Left forelimb (tissue), 1 donor: ENCODE measurements at regions not wholly inside any gene's neighbourhood (a gene's known extent, or its start where the extent isn't known, plus 50 kb on each side); places are given as distances from the start of the nearest gene placed in this dataset.
"Not testable (repeated sequence)": the region's sequence is repeated elsewhere in the genome, so short reads cannot be mapped to it uniquely, and the experiment has no call there.

ENCODE experiments used
- DNase-seq: peaks from one replicate; pipeline ENCODE4 v3.0.0-alpha.2; 2018; ENCODE audit warnings: low spot score

DNA sequence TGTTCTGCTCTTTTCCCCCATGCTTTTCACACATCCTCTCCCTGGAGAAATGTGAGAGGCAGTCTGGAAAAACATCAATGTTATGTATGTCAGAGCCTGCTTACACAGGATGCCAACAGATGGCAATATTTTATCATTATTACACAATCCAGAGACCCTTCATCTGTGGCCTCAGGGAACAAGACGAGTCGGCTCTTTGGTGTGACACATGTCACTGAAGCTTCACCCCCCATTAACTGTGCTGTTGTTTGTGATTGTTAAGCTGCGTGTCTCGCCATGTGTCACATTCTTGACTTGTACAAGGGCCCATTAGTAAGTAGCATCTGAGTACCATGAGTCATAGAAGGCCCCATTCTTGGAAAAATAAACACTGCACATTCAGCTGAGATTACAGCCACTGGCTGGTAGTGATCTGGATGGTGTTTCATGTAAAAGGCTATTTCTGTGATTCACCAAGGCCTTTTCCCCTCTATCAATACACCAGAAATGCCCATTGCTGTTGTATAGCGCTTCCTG lies 682.1 kb upstream of the SOX9 start:
- no peak for DNase-seq

GRCh38 chr17:71440513-71440912 lies 680.3 kb upstream of the SOX9 start:
- DNase-seq = no peak

DNA sequence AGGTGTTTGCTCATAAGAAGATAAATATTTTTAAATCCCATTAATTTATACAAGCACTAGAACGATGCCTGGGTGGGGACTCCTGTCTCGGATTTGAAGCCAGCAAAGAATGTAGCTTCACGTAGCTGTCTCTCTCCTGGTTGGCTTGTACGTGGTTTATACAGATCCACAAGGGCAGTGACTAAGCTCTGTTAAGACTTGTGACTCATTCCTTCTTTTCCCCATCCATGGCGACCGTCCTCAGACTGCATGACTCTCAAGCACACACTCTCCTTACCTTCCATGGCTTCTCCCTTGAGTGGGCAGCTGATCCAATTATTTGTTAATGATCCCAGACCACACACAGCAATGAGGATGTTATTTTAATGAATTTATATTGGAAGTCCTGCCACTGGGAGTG lies 679.7 kb upstream of the SOX9 start:
- DNase-seq = no peak

- no peak for DNase-seq
Observed at GRCh38 chr17:71444078-71444477, 676.7 kb upstream of the SOX9 start.

- no peak for DNase-seq
Observed at GRCh38 chr17:71446645-71447437, 674.0 kb upstream of the SOX9 start.

DNA sequence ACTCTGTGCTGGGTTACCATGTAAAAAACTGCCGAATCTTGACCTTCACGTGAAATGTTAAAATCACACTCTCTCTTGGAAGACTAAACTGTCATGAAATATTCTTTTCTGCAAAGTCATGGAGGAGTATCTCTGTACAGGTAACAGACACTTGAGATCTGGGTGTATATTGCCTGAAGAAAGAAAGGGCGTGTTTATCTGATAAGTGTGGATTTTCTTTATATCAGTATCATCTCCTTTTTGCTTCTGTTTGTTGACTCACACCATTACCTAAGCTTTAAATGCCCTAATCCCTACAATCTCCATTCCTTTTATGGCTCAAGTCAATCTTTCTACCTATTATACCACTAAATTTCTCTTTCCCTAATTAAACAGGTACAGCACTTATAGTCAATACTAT lies 673.2 kb upstream of the SOX9 start:
- no peak for DNase-seq

- DNase-seq = not testable (repeated sequence)
Observed at GRCh38 chr17:71450657-71451056, 670.2 kb upstream of the SOX9 start.

- no peak for DNase-seq
Observed at GRCh38 chr17:71453876-71454422, 666.9 kb upstream of the SOX9 start.

GRCh38 chr17:71455219-71455618 lies 665.6 kb upstream of the SOX9 start:
- no peak for DNase-seq

- DNase-seq = no peak
Observed at GRCh38 chr17:71458322-71458721, 662.5 kb upstream of the SOX9 start.

DNA sequence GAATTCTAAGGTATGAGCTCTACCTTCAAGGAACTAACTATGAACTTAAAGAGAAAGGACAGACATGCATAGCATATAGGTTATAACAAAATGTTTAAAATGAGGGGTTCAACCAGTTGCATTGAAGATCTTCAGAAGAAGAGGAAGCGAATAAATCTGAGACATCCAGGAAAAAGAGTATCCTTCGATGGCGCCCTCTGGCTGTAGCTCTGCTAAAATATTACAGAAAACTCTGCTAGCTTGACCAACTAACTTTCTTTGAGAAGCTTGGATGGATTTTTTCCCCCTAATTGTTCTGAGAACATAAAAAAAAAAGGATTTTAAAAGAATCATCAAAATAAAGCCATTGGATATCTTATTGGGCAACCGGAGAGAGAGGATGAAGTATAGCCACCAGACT lies 659.9 kb upstream of the SOX9 start:
- DNase-seq = no peak

- no peak for DNase-seq
Observed at GRCh38 chr17:71461498-71462169, 659.2 kb upstream of the SOX9 start.

DNA sequence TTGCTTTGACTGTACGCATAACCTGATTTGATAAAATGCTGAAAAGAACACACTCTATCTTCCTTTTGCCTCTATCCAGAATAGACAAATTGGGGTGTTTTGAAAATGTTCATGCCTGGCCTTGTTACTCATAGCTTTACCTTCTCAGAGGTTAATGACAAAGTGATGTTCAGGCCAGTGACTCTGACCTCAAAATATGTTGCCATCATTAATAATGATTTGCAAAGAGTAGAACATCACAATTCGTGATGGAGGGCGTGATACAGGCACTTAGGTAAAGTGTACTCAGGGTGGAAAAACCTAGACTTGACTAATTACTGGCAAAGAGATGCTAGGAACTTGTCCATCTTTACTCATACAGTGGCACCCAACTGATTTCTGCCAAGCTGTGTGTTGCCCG lies 656.6 kb upstream of the SOX9 start:
- DNase-seq = no peak

DNA sequence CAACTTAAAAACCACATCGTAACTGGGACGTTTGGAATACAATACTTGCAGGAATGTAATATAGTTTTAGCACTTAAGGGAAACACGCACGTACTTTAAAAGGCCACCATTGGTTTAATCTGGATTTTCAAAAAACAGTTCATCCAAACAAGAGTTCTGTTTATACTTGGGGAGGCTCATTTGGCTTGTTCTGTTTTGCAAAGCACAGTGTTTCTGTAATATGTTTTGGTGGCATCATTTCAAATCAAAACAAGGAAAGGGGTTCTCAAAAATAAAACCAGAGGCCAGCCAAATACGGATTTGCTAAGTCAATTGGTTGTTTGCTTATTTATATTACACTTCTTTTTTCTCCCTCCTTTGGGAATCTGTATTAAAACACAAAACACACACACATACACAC lies 656.1 kb upstream of the SOX9 start:
- DNase-seq = no peak

GRCh38 chr17:71467719-71468118 lies 653.1 kb upstream of the SOX9 start:
- no peak for DNase-seq

DNA sequence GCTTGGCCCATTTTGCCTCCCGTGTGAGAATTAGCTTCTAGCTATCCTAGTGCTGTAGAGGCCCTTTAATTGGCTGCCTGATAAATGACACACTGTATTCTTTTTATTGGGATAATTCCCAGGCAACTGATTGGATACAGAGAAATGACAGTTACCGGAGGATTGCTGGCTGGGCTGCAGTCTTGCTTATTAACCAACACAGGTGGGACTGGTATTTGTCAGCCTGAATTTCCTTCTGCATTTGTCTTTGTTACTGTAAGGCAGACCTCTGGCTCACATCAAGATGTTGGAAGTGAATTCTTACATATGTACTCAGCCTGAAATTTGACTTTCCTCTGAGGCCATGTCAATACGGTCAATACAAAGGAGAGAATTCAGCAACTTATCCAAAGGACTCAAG lies 650.8 kb upstream of the SOX9 start:
- no peak for DNase-seq

DNA sequence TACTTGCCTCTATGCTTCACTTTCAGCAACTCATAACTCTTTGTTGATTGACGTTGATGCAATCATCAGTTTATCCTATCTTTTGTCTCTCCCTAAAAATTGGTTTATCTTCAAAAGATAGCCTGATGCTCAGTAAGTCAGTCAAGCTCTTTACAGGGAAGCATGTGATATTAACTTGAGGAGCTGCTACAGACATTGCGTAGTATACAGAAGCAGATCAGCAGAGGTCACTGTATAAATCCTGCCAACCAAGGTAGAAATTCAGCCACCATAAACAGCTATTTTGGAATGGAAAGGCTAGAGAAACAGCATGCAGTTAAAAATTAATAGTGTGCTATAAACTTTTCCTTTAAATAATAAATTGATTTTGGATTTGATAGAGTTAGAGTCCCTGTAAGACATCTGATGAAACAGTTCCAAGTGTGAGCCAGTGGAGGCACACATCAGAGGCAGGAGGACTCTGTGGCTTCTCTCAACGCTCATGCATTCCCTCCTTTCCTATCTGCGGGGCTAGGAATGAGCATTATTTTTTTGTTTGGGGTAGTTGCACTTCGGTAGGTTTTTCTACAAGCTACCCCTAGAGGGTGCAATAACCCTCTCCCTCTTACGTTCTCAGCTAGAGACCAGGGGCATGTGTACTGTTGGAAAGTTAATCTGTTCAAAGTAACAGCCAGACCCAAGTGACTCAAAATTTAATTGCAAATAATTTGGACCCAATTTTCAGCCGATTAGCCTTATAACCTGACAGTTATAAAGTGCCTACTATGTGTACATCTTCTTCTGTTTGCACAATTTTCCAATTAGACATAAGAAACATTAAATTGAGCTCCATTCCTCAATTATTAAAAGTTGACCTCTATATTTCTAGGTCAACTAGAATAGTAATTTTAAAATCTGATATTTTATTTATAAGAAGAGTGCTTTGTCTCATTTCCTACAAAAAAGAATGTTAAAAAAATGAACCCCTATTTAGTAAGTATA lies 647.7 kb upstream of the SOX9 start:
- no peak for DNase-seq

GRCh38 chr17:71477356-71477755 lies 643.5 kb upstream of the SOX9 start:
- DNase-seq = no peak

- DNase-seq = no peak
Observed at GRCh38 chr17:71480099-71480498, 640.7 kb upstream of the SOX9 start.

DNA sequence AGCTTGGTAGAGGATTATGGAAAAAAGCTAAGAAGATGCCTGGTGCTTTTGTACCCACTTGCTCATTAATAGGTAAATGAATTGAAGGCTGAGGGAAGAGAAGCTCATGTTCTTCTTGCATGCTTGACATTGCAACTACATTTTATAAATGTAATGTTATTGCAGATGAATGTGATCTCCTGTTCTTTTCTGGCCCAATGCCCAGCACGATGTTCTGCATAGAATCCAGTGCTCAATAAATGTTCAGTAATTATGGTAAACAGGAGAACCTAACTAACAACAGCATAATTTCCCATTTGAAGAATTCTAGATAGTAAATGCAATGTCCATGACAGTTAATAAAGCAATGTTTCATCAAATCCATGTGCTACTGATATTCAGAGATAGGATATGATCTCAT lies 638.2 kb upstream of the SOX9 start:
- DNase-seq = no peak

GRCh38 chr17:71484546-71484945 lies 636.3 kb upstream of the SOX9 start:
- DNase-seq = no peak

DNA sequence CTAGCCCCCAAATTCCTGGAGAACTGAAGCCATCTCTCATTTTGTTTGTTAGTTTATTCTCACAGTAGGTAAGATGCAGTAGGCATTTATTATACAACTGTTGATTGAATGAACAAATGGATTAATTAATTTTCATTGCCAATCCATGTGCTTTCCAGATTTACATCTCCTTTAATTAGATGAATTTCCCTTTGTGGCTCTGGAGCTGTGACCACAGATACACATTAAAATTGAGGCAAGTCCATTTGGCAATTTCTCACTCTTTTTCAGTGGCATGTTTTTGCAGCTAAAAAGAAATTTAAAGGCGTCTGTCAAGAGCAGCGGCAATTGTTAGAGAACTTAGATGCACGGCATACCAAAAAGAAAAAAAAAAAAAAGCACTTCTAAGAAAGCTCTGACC lies 635.4 kb upstream of the SOX9 start:
- no peak for DNase-seq
